OCI-LY7 (cell line): ENCODE measurements at regions not wholly inside any gene's neighbourhood (a gene's known extent, or its start where the extent isn't known, plus 50 kb on each side); places are given as distances from the start of the nearest gene placed in this dataset.
A peak's percentile ranks its signal among the peaks of the same experiment; 100 is the strongest.

Source experiments
- BruUV-seq: library from RNA; stranded (reverse); fragments of 400-500 nt; replicated peaks from 2 replicates; lab custom pipeline; 2021; lab: Mats Ljungman, UMichigan
- CTCF ChIA-PET: fragments of 300-600 bp; sonication (Branson Sonifier 250); formaldehyde crosslinking; loops from one replicate; lab custom pipeline; 2022; ENCODE audit warnings: antibody characterized with exemption; ENCODE audit not compliant: unreplicated experiment; lab: Charles Lee
- POLR2A ChIA-PET: fragments of 300-600 bp; sonication (Branson Sonifier 250); formaldehyde crosslinking; loops from one replicate; lab custom pipeline; 2022; ENCODE audit warnings: antibody characterized with exemption; lab: Charles Lee
- DNase-seq: peaks from one replicate; pipeline ENCODE4 v3.0.0-alpha.2; 2015; ENCODE audit warnings: low spot score
- H2AFZ ChIP-seq: fragments of 200-600 bp; sonication (generic), shearing (Covaris generic); 2 replicates; pipeline ENCODE4 v1.6.1; 2014; ENCODE audit warnings: mild to moderate bottlenecking, antibody characterized with exemption, low read length, moderate library complexity
- H3K27ac ChIP-seq: fragments of 200-600 bp; sonication (generic); 2 replicates; pipeline ENCODE4 v1.5.1; 2014; ENCODE audit warnings: mixed run types, low read depth, mild to moderate bottlenecking, moderate library complexity, low read length, inconsistent platforms; ENCODE audit not compliant: poor library complexity, severe bottlenecking
- H3K36me3 ChIP-seq: fragments of 200-600 bp; sonication (generic); 2 replicates; pipeline ENCODE4 v1.6.1; 2014; ENCODE audit warnings: mild to moderate bottlenecking, antibody characterized with exemption, low read length, moderate library complexity, mixed read lengths; ENCODE audit not compliant: insufficient read depth
- H3K4me1 ChIP-seq: fragments of 200-600 bp; sonication (generic); 2 replicates; pipeline ENCODE4 v1.5.1; 2014; ENCODE audit warnings: mild to moderate bottlenecking, low read length; ENCODE audit not compliant: insufficient read depth, poor library complexity, severe bottlenecking
- H3K4me2 ChIP-seq: fragments of 200-600 bp; sonication (generic); 2 replicates; pipeline ENCODE4 v1.6.1; 2014; ENCODE audit warnings: mild to moderate bottlenecking, low read length
- H3K4me3 ChIP-seq: fragments of 200-600 bp; sonication (generic); 2 replicates; pipeline ENCODE4 v1.5.1; 2014; ENCODE audit warnings: mild to moderate bottlenecking, low read depth, low read length; ENCODE audit not compliant: poor library complexity, severe bottlenecking
- H3K79me2 ChIP-seq: fragments of 200-600 bp; sonication (generic); 2 replicates; pipeline ENCODE4 v1.6.1; 2016; ENCODE audit warnings: low read depth, mild to moderate bottlenecking, low read length, moderate library complexity, mixed read lengths; ENCODE audit not compliant: insufficient read depth
- H3K9me2 ChIP-seq: fragments of 200-600 bp; sonication (generic); 2 replicates; pipeline ENCODE4 v1.6.1; 2016; ENCODE audit warnings: mild to moderate bottlenecking, low read length, mixed read lengths; ENCODE audit not compliant: insufficient read depth
- H3K9me3 ChIP-seq: fragments of 200-600 bp; sonication (generic); 2 replicates; pipeline ENCODE4 v1.6.1; 2014; ENCODE audit warnings: mild to moderate bottlenecking, mixed run types, low read length, mixed read lengths
- H4K20me1 ChIP-seq: fragments of 200-600 bp; sonication (generic); 2 replicates; pipeline ENCODE4 v1.6.1; 2014; ENCODE audit warnings: mild to moderate bottlenecking, antibody characterized with exemption, low read length, moderate library complexity, mixed read lengths; ENCODE audit not compliant: insufficient read depth
- CTCF ChIP-seq: fragments of 200-600 bp; sonication (generic); conservative IDR thresholded peaks from 2 replicates; pipeline ENCODE4 v1.5.1; 2014; ENCODE audit warnings: mild to moderate bottlenecking, antibody characterized with exemption, low read length, moderate library complexity, mixed read lengths
- EZH2phosphoT487 ChIP-seq: fragments of 200-600 bp; sonication (generic); IDR thresholded peaks from 2 replicates; pipeline ENCODE4 v1.6.1; 2018; ENCODE audit warnings: low read depth, borderline replicate concordance, mild to moderate bottlenecking, mixed run types, antibody characterized with exemption, low read length, moderate library complexity, mixed read lengths
- intact Hi-C: fragments of 100-400 bp; cut with micrococcal nuclease; formaldehyde crosslinking; loops from one replicate; pipeline ENCODE4 v1.10.0; 2022; ENCODE audit not compliant: unreplicated experiment

GRCh38 chr2:220460257-220460985 lies 833.0 kb downstream of the SLC4A3 start:
- no peaks in the 10 kb centered on the region for H3K9me2 ChIP-seq
- H4K20me1 ChIP-seq, result no peaks in the 10 kb centered on the region
- peak; percentile 1 for DNase-seq
- H3K4me2 ChIP-seq, result no peak overlapping the region
- intact Hi-C loops, result no loop called here
- CTCF ChIA-PET, result no interaction called here
- no peak overlapping the region for H3K4me3 ChIP-seq
- H3K79me2 ChIP-seq, result no peaks in the 10 kb centered on the region
- no TSS peak for BruUV-seq
- H3K9me3 ChIP-seq, result no peaks in the 10 kb centered on the region
- no peak overlapping the region for H3K27ac ChIP-seq
- TF ChIP-seq CTCF (peak; percentile 52), EZH2phosphoT487 (no peak)
- no peaks in the 10 kb centered on the region for H3K4me1 ChIP-seq
- POLR2A ChIA-PET, result no interaction called here
- H3K36me3 ChIP-seq, result no peaks in the 10 kb centered on the region
- no peak overlapping the region for H2AFZ ChIP-seq

- no peaks in the 10 kb centered on the region for H4K20me1 ChIP-seq
- no peak overlapping the region for H3K27ac ChIP-seq
- no peak overlapping the region for H3K4me3 ChIP-seq
- intact Hi-C loops, result no loop called here
- TF ChIP-seq EZH2phosphoT487, result no peak
- TF ChIP-seq CTCF, result no peak
- BruUV-seq, result no TSS peak
- no peaks in the 10 kb centered on the region for H3K79me2 ChIP-seq
- POLR2A ChIA-PET, result no interaction called here
- no peaks in the 10 kb centered on the region for H3K36me3 ChIP-seq
- CTCF ChIA-PET, result no interaction called here
- no peak overlapping the region for H3K4me2 ChIP-seq
- H3K9me2 ChIP-seq, result no peaks in the 10 kb centered on the region
- H2AFZ ChIP-seq, result no peak overlapping the region
- no peaks in the 10 kb centered on the region for H3K9me3 ChIP-seq
- DNase-seq, result no peak
- H3K4me1 ChIP-seq, result no peaks in the 10 kb centered on the region
Observed at GRCh38 chr2:220463876-220464275, 836.4 kb downstream of the SLC4A3 start.

- DNase-seq, result no peak
- H3K79me2 ChIP-seq, result no peaks in the 10 kb centered on the region
- BruUV-seq, result no TSS peak
- CTCF ChIA-PET, result no interaction called here
- POLR2A ChIA-PET, result no interaction called here
- TF ChIP-seq CTCF, result no peak
- TF ChIP-seq EZH2phosphoT487, result no peak
- H2AFZ ChIP-seq, result no peak overlapping the region
- H3K27ac ChIP-seq, result no peak overlapping the region
- no peaks in the 10 kb centered on the region for H4K20me1 ChIP-seq
- no peak overlapping the region for H3K4me3 ChIP-seq
- no peaks in the 10 kb centered on the region for H3K36me3 ChIP-seq
- H3K4me1 ChIP-seq, result no peaks in the 10 kb centered on the region
- H3K4me2 ChIP-seq, result no peak overlapping the region
- no peaks in the 10 kb centered on the region for H3K9me3 ChIP-seq
- intact Hi-C loops, result no loop called here
- no peaks in the 10 kb centered on the region for H3K9me2 ChIP-seq
Observed at GRCh38 chr2:220465700-220466099, 838.3 kb downstream of the SLC4A3 start.
